ENCODE measurements at regions not wholly inside any gene's neighbourhood (a gene's known extent, or its start where the extent isn't known, plus 50 kb on each side); places are given as distances from the start of the nearest gene placed in this dataset.

GRCh38 chr1:60287536-60287935, 214.0 kb upstream of the C1orf87 start:
- no peak overlapping the region for H3K27ac ChIP-seq (ENCODE audit: low read depth in 2 of 2, low read length in 2 of 2)
- H3K36me3 ChIP-seq (ENCODE audit: control insufficient read depth in 2 of 3, insufficient read depth in 3 of 3, low read length in 3 of 3): no peaks in the 10 kb centered on the region
- intact Hi-C loops (cut with DNase I): no loop called here
- TF ChIP-seq CTCF (IDR thresholded peaks at IDR 0.05; ENCODE audit: borderline replicate concordance, extremely low read depth, insufficient read depth): no peak
- H3K27me3 ChIP-seq (ENCODE audit: control insufficient read depth, insufficient read depth, low read length): no peaks in the 10 kb centered on the region
- no peaks in the 10 kb centered on the region for H3K4me1 ChIP-seq (ENCODE audit: control insufficient read depth in 2 of 3, insufficient read depth in 2 of 3, low read depth in 1 of 3, low read length in 3 of 3)
- H3K4me3 ChIP-seq (ENCODE audit: low read length in 3 of 3): no peak overlapping the region
- no peaks in the 10 kb centered on the region for H3K9me3 ChIP-seq (ENCODE audit: control insufficient read depth in 2 of 3, insufficient read depth in 1 of 3, low read length in 3 of 3)
- no peak for DNase-seq
- H3K9ac ChIP-seq (ENCODE audit: low read length in 3 of 3): no peak overlapping the region
- no peak for FAIRE-seq

GRCh38 chr1:60283690-60284089, 210.1 kb upstream of the C1orf87 start:
- no peak for DNase-seq
- H3K36me3 ChIP-seq (ENCODE audit: control insufficient read depth in 2 of 3, insufficient read depth in 3 of 3, low read length in 3 of 3): no peaks in the 10 kb centered on the region

GRCh38 chr1:60281360-60281932, 207.9 kb upstream of the C1orf87 start:
- peak; percentile 95 for TF ChIP-seq CTCF (IDR thresholded peaks at IDR 0.05; ENCODE audit: borderline replicate concordance, extremely low read depth, insufficient read depth)
- DNase-seq (peak; percentile 67 to 88 (median 76)), FAIRE-seq (no peak)
- Histone ChIP-seq H3K4me3 (ENCODE audit: low read length in 3 of 3) (no peak overlapping the region), H3K9me3 (ENCODE audit: control insufficient read depth in 2 of 3, insufficient read depth in 1 of 3, low read length in 3 of 3) (no peaks in the 10 kb centered on the region), H3K36me3 (ENCODE audit: control insufficient read depth in 2 of 3, insufficient read depth in 3 of 3, low read length in 3 of 3) (no peaks in the 10 kb centered on the region), H3K27me3 (ENCODE audit: control insufficient read depth, insufficient read depth, low read length) (no peaks in the 10 kb centered on the region), H3K4me1 (ENCODE audit: control insufficient read depth in 2 of 3, insufficient read depth in 2 of 3, low read depth in 1 of 3, low read length in 3 of 3) (peaks cover 0 to 9% (median 0%) of the 10 kb centered on the region in 3 donors), H3K9ac (ENCODE audit: low read length in 3 of 3) (peak overlapping the region in 1 of 3 donors; percentile 39), H3K27ac (ENCODE audit: low read depth in 2 of 2, low read length in 2 of 2) (no peak overlapping the region)
- intact Hi-C loops (cut with DNase I): no loop called here

More at GRCh38 chr1:60283690-60284089, 210.1 kb upstream of the C1orf87 start:
- no peak overlapping the region for H3K4me3 ChIP-seq (ENCODE audit: low read length in 3 of 3)
- H3K4me1 ChIP-seq (ENCODE audit: control insufficient read depth in 2 of 3, insufficient read depth in 2 of 3, low read depth in 1 of 3, low read length in 3 of 3): peaks cover 0 to 9% (median 0%) of the 10 kb centered on the region in 3 donors
- intact Hi-C loops (cut with DNase I): no loop called here
- no peak for TF ChIP-seq CTCF (IDR thresholded peaks at IDR 0.05; ENCODE audit: borderline replicate concordance, extremely low read depth, insufficient read depth)
- no peaks in the 10 kb centered on the region for H3K27me3 ChIP-seq (ENCODE audit: control insufficient read depth, insufficient read depth, low read length)
- H3K9me3 ChIP-seq (ENCODE audit: control insufficient read depth in 2 of 3, insufficient read depth in 1 of 3, low read length in 3 of 3): no peaks in the 10 kb centered on the region
- FAIRE-seq: no peak
- H3K27ac ChIP-seq (ENCODE audit: low read depth in 2 of 2, low read length in 2 of 2): no peak overlapping the region
- H3K9ac ChIP-seq (ENCODE audit: low read length in 3 of 3): no peak overlapping the region

GRCh38 chr1:60280819-60281218, 207.2 kb upstream of the C1orf87 start:
- H3K27ac ChIP-seq (ENCODE audit: low read depth in 2 of 2, low read length in 2 of 2): no peak overlapping the region
- H3K36me3 ChIP-seq (ENCODE audit: control insufficient read depth in 2 of 3, insufficient read depth in 3 of 3, low read length in 3 of 3): no peaks in the 10 kb centered on the region
- no peak overlapping the region for H3K9ac ChIP-seq (ENCODE audit: low read length in 3 of 3)
- FAIRE-seq: no peak
- intact Hi-C loops (cut with DNase I): no loop called here
- no peak overlapping the region for H3K4me3 ChIP-seq (ENCODE audit: low read length in 3 of 3)
- H3K4me1 ChIP-seq (ENCODE audit: control insufficient read depth in 2 of 3, insufficient read depth in 2 of 3, low read depth in 1 of 3, low read length in 3 of 3): peaks cover 0 to 9% (median 0%) of the 10 kb centered on the region in 3 donors
- TF ChIP-seq CTCF (IDR thresholded peaks at IDR 0.05; ENCODE audit: borderline replicate concordance, extremely low read depth, insufficient read depth): no peak
- H3K27me3 ChIP-seq (ENCODE audit: control insufficient read depth, insufficient read depth, low read length): no peaks in the 10 kb centered on the region
- DNase-seq: no peak
- no peaks in the 10 kb centered on the region for H3K9me3 ChIP-seq (ENCODE audit: control insufficient read depth in 2 of 3, insufficient read depth in 1 of 3, low read length in 3 of 3)
